Gastrocnemius medialis (tissue), 4 donors: ENCODE measurements at regions not wholly inside any gene's neighbourhood (a gene's known extent, or its start where the extent isn't known, plus 50 kb on each side); places are given as distances from the start of the nearest gene placed in this dataset.

ENCODE experiments used
- ATAC-seq, 2 donors: fragments of 150-250 bp; one replicate each; pipeline ENCODE4 v1.9.1; 2016
- DNase-seq, 2 donors: peaks; one replicate each; pipeline ENCODE4 v3.0.0-alpha.2; 2019
- H3K27ac ChIP-seq, 4 donors: fragments of 200-600 bp; sonication (generic); 1 replicate in 1 of 4; 2 replicates in 3 of 4; pipeline ENCODE4 v1.5.1; 2016 to 2018; ENCODE audit warnings: mild to moderate bottlenecking in 2 of 4, moderate library complexity in 1 of 4
- H3K27me3 ChIP-seq, 3 donors: fragments of 200-600 bp; sonication (generic) in 2 of 3; 1 replicate in 1 of 3; 2 replicates in 2 of 3; pipeline versions ENCODE4 v1.5.1 to v1.6.0; 2016 to 2019; ENCODE audit warnings: mild to moderate bottlenecking in 1 of 3, moderate library complexity in 1 of 3
- H3K36me3 ChIP-seq, 2 donors: fragments of 200-600 bp; sonication (generic) in 1 of 2; one replicate each; pipeline ENCODE4 v1.5.1; 2017 to 2018
- H3K4me1 ChIP-seq, 2 donors: fragments of 200-600 bp; sonication (generic) in 1 of 2; one replicate each; pipeline ENCODE4 v1.5.1; 2016 to 2017; ENCODE audit warnings: mild to moderate bottlenecking in 2 of 2
- H3K4me3 ChIP-seq, 4 donors: fragments of 200-600 bp; sonication (generic) in 3 of 4; 1 replicate in 1 of 4; 2 replicates in 3 of 4; pipeline ENCODE4 v1.5.1; 2016 to 2019; ENCODE audit warnings: mild to moderate bottlenecking in 2 of 4
- H3K9me3 ChIP-seq, 3 donors: fragments of 200-600 bp; sonication (generic) in 2 of 3; 1 replicate in 1 of 3; 2 replicates in 2 of 3; pipeline ENCODE4 v1.5.1; 2016 to 2019
- CTCF ChIP-seq, 5 experiments: fragments of 450-650 bp in 3 of 5; fragments of 200-600 bp in 2 of 5; sonication (generic) in 2 of 5; IDR thresholded peaks in 4 of 5; conservative IDR thresholded peaks in 1 of 5; 1 replicate in 4 of 5; 2 replicates in 1 of 5; pipeline ENCODE4 v1.5.1; 2016 to 2019; ENCODE audit warnings: antibody characterized with exemption in 5 of 5, mild to moderate bottlenecking in 3 of 5, moderate library complexity in 3 of 5
- POLR2A ChIP-seq, 2 donors: fragments of 450-650 bp; IDR thresholded peaks; one replicate each; pipeline ENCODE4 v1.6.1; 2017; ENCODE audit warnings: antibody characterized with exemption in 2 of 2, mild to moderate bottlenecking in 2 of 2, moderate library complexity in 2 of 2
- in situ Hi-C, 4 donors: fragments of 200-750 bp; cut with MboI; loops; one replicate each; pipeline versions ENCODE4 v1.15.0 to v1.8.0; 2017; ENCODE audit warnings: low sequenced_read_pairs in 4 of 4
- intact Hi-C: fragments of 100-400 bp; cut with DNase I; formaldehyde crosslinking; loops from one replicate; pipeline ENCODE4 v1.15.1; 2023; ENCODE audit warnings: low total_unique reads

- no peak overlapping the region for H3K27ac ChIP-seq
- no peak for TF ChIP-seq CTCF (IDR thresholded peaks at IDR 0.05 in 4 of 5, conservative IDR thresholded peaks at IDR 0.05 in 1 of 5)
- no peak for TF ChIP-seq POLR2A (IDR thresholded peaks at IDR 0.05)
- H3K4me3 ChIP-seq: no peak overlapping the region
- DNase-seq (no peak), ATAC-seq (no peak)
- no peaks in the 10 kb centered on the region for H3K36me3 ChIP-seq
- no peaks in the 10 kb centered on the region for H3K9me3 ChIP-seq
- H3K27me3 ChIP-seq: no peaks in the 10 kb centered on the region
- intact Hi-C loops (no loop called here), in situ Hi-C loops (no loop called here)
- no peaks in the 10 kb centered on the region for H3K4me1 ChIP-seq
Observed at GRCh38 chr1:14538335-14538734, 60.1 kb upstream of the KAZN start.

GRCh38 chr1:14539309-14539708 is 59.2 kb upstream of the KAZN start:
- no peak for ATAC-seq
- no peak for TF ChIP-seq POLR2A (IDR thresholded peaks at IDR 0.05)
- TF ChIP-seq CTCF (IDR thresholded peaks at IDR 0.05 in 4 of 5, conservative IDR thresholded peaks at IDR 0.05 in 1 of 5): no peak
- no peaks in the 10 kb centered on the region for H3K9me3 ChIP-seq
- in situ Hi-C loops: no loop called here
- H3K4me3 ChIP-seq: no peak overlapping the region
- no peaks in the 10 kb centered on the region for H3K4me1 ChIP-seq
- no peaks in the 10 kb centered on the region for H3K36me3 ChIP-seq
- H3K27me3 ChIP-seq: no peaks in the 10 kb centered on the region
- H3K27ac ChIP-seq: no peak overlapping the region
- DNase-seq: no peak
- intact Hi-C loops: no loop called here

- no peak overlapping the region for H3K27ac ChIP-seq
- intact Hi-C loops: no loop called here
- no peaks in the 10 kb centered on the region for H3K9me3 ChIP-seq
- H3K27me3 ChIP-seq: no peaks in the 10 kb centered on the region
- no peak for ATAC-seq
- DNase-seq: no peak
- in situ Hi-C loops: no loop called here
- no peaks in the 10 kb centered on the region for H3K4me1 ChIP-seq
- no peaks in the 10 kb centered on the region for H3K36me3 ChIP-seq
- H3K4me3 ChIP-seq: no peak overlapping the region
- TF ChIP-seq CTCF (IDR thresholded peaks at IDR 0.05 in 4 of 5, conservative IDR thresholded peaks at IDR 0.05 in 1 of 5): no peak
- TF ChIP-seq POLR2A (IDR thresholded peaks at IDR 0.05): no peak
Observed at GRCh38 chr1:14539953-14540563, 58.4 kb upstream of the KAZN start.

- H3K9me3 ChIP-seq: no peaks in the 10 kb centered on the region
- no peak for ATAC-seq
- H3K27me3 ChIP-seq: no peaks in the 10 kb centered on the region
- intact Hi-C loops (no loop called here), in situ Hi-C loops (no loop called here)
- H3K27ac ChIP-seq: no peak overlapping the region
- H3K4me3 ChIP-seq: no peak overlapping the region
- no peaks in the 10 kb centered on the region for H3K4me1 ChIP-seq
- no peaks in the 10 kb centered on the region for H3K36me3 ChIP-seq
- TF ChIP-seq CTCF (IDR thresholded peaks at IDR 0.05 in 4 of 5, conservative IDR thresholded peaks at IDR 0.05 in 1 of 5) (no peak), POLR2A (IDR thresholded peaks at IDR 0.05) (no peak)
- no peak for DNase-seq
Observed at GRCh38 chr1:14541348-14541747, 57.1 kb upstream of the KAZN start.
